ENCODE measurements at regions not wholly inside any gene's neighbourhood (a gene's known extent, or its start where the extent isn't known, plus 50 kb on each side); places are given as distances from the start of the nearest gene placed in this dataset.

DNA sequence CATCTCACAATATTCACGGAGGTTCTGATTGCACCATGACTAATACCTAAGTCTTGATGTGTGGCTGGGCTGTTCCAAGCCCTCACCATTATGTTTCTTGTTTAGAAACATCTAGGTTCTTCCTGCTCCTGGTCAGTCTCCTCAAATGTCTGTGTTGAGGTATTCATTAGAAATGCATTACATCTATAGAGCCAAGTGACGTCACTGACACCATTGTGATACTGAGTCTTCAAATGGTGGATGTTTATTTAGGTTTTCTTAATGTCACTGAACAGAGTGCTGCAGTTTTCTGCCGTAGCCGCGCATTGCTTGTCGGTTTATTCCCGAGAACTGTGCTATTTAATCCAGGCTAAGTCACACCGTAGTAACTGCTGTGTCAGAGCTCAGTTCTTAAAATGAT is 142.4 kb upstream of the SPACA7 start:
- Histone ChIP-seq H3K9me3 (ENCODE audit: insufficient read depth, low read depth, low read length) (peaks cover 8% of the 10 kb centered on the region; the same call in 1 of the 2 replicates), H3K4me3 (ENCODE audit: low read length) (no peak overlapping the region), H3K9ac (ENCODE audit: low read depth, low read length) (no peak overlapping the region), H3K27ac (ENCODE audit: low read length) (no peak overlapping the region), H3K4me1 (ENCODE audit: insufficient read depth, low read length) (0 out of 2 replicates have a peak, but pooled peaks cover 2% of the 10 kb centered on the region), H3K36me3 (ENCODE audit: insufficient read depth, low read depth, low read length) (no peaks in the 10 kb centered on the region), H3K27me3 (ENCODE audit: insufficient read depth, low read length) (peaks cover 13% of the 10 kb centered on the region)

DNA sequence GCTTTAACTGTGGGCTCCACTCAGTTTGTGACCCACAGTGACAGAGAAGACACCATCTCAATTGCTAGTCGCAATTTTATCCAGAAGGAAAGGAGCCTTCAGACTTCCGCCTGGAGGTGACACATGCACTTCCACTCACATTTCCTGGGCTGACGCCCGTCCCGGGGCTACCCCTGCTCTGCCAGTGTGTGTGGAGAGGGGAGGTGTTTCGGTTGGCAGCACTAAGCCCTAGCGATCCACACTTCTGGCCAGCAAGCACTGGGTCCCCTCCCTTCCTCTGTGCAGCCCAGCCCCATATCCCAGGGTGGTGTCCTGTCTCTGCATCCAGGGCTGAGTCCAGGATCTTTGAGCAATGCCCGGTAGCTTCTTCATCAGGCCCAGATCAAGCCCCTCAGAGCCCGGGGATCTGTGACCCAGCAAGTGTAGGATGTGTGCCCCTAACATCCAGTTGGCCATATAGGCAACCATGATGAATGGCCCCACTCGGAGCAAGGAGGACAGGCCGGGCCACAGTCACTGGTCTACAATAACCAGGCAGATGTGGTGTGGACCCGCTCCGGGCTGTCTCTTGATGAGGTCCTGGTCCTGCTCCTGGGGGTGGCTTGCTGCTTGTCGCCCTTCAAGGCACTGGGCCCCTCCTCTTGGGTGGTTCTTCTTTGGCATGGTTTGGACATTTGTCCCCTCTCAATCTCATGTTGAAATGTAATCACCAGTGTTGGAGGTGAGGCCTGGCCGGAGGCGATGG is 141.9 kb upstream of the SPACA7 start:
- H3K9ac ChIP-seq (ENCODE audit: low read depth, low read length): no peak overlapping the region
- no peaks in the 10 kb centered on the region for H3K36me3 ChIP-seq (ENCODE audit: insufficient read depth, low read depth, low read length)
- no peak overlapping the region for H3K4me3 ChIP-seq (ENCODE audit: low read length)
- H3K9me3 ChIP-seq (ENCODE audit: insufficient read depth, low read depth, low read length): peaks cover 8% of the 10 kb centered on the region; the same call in 1 of the 2 replicates
- H3K4me1 ChIP-seq (ENCODE audit: insufficient read depth, low read length): 0 out of 2 replicates have a peak, but pooled peaks cover 2% of the 10 kb centered on the region
- peaks cover 13% of the 10 kb centered on the region for H3K27me3 ChIP-seq (ENCODE audit: insufficient read depth, low read length)
- no peak overlapping the region for H3K27ac ChIP-seq (ENCODE audit: low read length)

DNA sequence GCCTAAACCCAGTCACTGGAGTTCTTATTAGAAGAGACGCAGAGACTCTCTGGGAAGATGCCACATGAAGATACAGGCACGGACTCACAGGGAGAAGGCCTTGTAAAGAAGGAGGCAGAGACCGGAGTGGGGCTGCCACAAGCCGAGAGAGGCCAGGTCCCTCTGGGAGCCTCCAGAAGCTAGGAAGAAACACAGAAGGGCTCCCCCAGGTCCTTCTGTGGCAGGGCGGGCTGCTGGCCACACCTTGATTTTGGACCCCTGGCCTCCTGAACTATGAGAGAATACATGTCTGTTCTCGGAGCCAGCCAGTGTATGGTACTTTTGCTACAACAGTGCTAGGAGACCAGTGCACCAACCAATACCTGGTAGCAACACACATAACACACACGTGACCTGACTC is 140.1 kb upstream of the SPACA7 start:
- Histone ChIP-seq H3K9me3 (ENCODE audit: insufficient read depth, low read depth, low read length) (peaks cover 8% of the 10 kb centered on the region; the same call in 1 of the 2 replicates), H3K27me3 (ENCODE audit: insufficient read depth, low read length) (peaks cover 4% of the 10 kb centered on the region), H3K4me1 (ENCODE audit: insufficient read depth, low read length) (0 out of 2 replicates have a peak, but pooled peaks cover 2% of the 10 kb centered on the region), H3K4me3 (ENCODE audit: low read length) (no peak overlapping the region), H3K36me3 (ENCODE audit: insufficient read depth, low read depth, low read length) (no peaks in the 10 kb centered on the region), H3K27ac (ENCODE audit: low read length) (no peak overlapping the region), H3K9ac (ENCODE audit: low read depth, low read length) (no peak overlapping the region)

DNA sequence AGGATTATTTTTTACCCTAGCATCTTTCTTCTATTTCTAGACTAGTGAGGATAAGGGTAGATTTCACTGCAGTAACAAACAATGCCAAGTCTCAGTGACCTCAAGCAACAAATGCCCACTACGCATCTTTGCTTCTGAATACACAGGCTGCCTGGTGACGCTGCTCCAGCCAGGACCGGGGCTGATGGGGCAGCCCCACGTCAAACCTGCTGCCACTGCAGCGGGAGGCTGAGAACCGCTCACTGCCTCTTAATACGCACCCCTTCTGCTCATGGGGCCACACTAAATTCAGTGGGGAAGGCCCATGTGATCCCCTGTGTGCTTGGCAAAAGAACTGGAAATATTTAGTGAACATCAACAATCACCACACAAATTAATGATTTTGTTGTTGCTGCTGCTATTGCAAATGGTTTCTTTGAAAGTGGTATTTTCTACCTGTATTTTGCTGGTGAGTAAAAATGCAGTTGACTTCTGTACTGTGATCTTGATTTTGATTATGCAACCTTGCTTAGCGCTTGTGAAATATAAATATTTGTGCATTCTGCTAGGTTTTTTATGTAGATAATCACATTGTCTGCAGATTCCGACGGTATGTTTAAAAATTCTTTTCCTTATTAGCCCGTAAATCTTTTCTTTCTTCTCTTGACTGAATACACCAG is 139.5 kb upstream of the SPACA7 start:
- no peak overlapping the region for H3K9ac ChIP-seq (ENCODE audit: low read depth, low read length)
- H3K9me3 ChIP-seq (ENCODE audit: insufficient read depth, low read depth, low read length): peaks cover 8% of the 10 kb centered on the region; the same call in 1 of the 2 replicates
- no peak overlapping the region for H3K4me3 ChIP-seq (ENCODE audit: low read length)
- H3K27me3 ChIP-seq (ENCODE audit: insufficient read depth, low read length): no peaks in the 10 kb centered on the region; the same call in 1 of the 2 replicates
- no peak overlapping the region for H3K27ac ChIP-seq (ENCODE audit: low read length)
- no peaks in the 10 kb centered on the region for H3K36me3 ChIP-seq (ENCODE audit: insufficient read depth, low read depth, low read length)
- 0 out of 2 replicates have a peak, but pooled peaks cover 2% of the 10 kb centered on the region for H3K4me1 ChIP-seq (ENCODE audit: insufficient read depth, low read length)

DNA sequence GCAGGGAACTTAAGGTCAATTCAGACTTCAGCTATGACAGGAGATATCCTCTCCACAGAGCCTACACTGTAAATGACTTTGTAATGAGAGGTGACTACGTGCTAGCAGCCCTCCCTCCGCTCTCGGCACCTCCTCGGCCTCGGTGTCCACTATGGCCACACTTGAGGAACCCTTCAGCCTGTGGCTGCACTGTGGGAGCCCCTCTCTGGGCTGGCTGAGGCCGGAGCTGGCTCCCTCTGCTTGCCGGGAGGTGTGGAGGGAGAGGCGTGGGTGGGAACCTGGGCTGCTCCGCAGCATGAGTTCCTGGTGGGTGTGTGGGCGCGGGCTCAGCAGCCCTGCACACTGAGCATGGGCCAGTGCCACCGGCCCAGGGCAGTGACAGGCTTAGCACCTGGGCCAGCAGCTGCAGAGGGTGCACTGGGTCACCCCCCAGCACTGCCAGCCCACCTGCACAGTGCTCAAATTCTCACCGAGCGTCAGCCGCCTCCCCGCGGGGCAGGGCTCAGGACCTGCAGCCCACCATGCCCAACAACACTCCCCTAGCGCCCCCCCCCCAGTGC is 137.6 kb upstream of the SPACA7 start:
- Histone ChIP-seq H3K27me3 (ENCODE audit: insufficient read depth, low read length) (no peaks in the 10 kb centered on the region; the same call in 1 of the 2 replicates), H3K9ac (ENCODE audit: low read depth, low read length) (no peak overlapping the region), H3K27ac (ENCODE audit: low read length) (no peak overlapping the region), H3K4me1 (ENCODE audit: insufficient read depth, low read length) (no peaks in the 10 kb centered on the region), H3K9me3 (ENCODE audit: insufficient read depth, low read depth, low read length) (peaks cover 8% of the 10 kb centered on the region; the same call in 1 of the 2 replicates), H3K4me3 (ENCODE audit: low read length) (no peak overlapping the region), H3K36me3 (ENCODE audit: insufficient read depth, low read depth, low read length) (no peaks in the 10 kb centered on the region)

DNA sequence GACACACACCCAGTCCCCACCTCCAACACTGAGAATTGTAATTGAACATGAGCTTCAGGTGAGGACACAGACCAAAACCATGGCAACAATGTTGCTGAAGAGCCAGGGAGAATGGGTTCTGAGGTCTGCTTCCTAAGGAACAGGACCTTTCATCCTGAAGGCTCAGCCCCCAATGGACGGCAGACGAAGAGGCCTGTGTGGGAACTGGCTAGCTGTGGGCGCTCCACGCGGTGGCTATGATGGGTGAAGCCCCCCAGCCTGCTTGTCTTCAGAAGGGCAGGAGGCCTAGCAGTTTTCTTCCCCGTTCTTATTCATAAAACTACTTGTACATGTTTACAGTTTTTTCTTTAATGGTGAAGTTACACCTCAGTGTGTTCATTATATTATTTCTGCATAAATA is 136.1 kb upstream of the SPACA7 start:
- H3K27me3 ChIP-seq (ENCODE audit: insufficient read depth, low read length): no peaks in the 10 kb centered on the region; the same call in 1 of the 2 replicates

DNA sequence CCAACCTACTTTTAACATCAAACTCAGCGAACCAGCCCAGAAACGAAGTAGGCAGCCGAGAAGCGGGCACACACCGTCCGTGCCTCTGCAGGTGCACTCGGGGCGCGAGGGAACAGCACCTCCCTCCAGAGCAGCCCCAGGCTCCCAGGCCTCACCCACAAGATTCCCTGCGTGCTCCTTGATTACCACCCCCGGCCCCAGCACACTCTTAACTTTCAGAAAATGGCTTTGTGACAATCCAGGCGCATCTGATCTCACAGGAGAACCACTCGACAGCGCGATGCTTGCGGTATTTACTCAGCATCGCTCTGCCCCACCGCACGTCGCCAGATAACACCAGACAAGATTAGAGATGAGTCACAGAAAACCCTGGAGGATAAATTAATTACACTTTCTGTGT is 134.9 kb upstream of the SPACA7 start:
- no peaks in the 10 kb centered on the region for H3K4me1 ChIP-seq (ENCODE audit: insufficient read depth, low read length)
- H3K9ac ChIP-seq (ENCODE audit: low read depth, low read length): no peak overlapping the region
- H3K4me3 ChIP-seq (ENCODE audit: low read length): no peak overlapping the region
- no peaks in the 10 kb centered on the region for H3K27me3 ChIP-seq (ENCODE audit: insufficient read depth, low read length)
- H3K36me3 ChIP-seq (ENCODE audit: insufficient read depth, low read depth, low read length): no peaks in the 10 kb centered on the region
- peaks cover 8% of the 10 kb centered on the region; the same call in 1 of the 2 replicates for H3K9me3 ChIP-seq (ENCODE audit: insufficient read depth, low read depth, low read length)
- no peak overlapping the region for H3K27ac ChIP-seq (ENCODE audit: low read length)

More for the DNA sequence above, 136.1 kb upstream of the SPACA7 start:
- H3K4me1 ChIP-seq (ENCODE audit: insufficient read depth, low read length): no peaks in the 10 kb centered on the region
- H3K9ac ChIP-seq (ENCODE audit: low read depth, low read length): no peak overlapping the region
- H3K4me3 ChIP-seq (ENCODE audit: low read length): no peak overlapping the region
- no peaks in the 10 kb centered on the region for H3K36me3 ChIP-seq (ENCODE audit: insufficient read depth, low read depth, low read length)
- peaks cover 8% of the 10 kb centered on the region; the same call in 1 of the 2 replicates for H3K9me3 ChIP-seq (ENCODE audit: insufficient read depth, low read depth, low read length)
- no peak overlapping the region for H3K27ac ChIP-seq (ENCODE audit: low read length)

DNA sequence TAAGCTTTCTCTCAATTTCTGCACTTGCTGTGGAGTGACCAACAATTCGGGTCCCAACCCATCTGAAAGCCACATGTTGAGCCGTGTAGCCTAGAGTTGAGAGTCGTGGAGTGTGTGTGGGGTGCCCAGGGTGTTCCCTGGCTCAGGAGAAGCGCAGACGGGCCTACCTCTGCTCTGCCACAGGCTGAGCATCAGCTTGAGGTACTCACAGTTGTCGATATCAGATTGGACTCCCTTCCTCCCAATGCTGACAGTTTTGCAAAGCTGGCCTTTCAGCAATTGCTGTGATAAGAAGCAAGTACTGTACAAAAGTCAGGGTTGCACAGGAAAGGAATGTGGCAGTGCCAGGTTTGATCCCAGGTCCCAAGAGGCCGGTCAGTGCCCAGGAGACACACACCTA is 133.4 kb upstream of the SPACA7 start:
- H3K27me3 ChIP-seq (ENCODE audit: insufficient read depth, low read length): no peaks in the 10 kb centered on the region
- no peaks in the 10 kb centered on the region for H3K4me1 ChIP-seq (ENCODE audit: insufficient read depth, low read length)
- no peak overlapping the region for H3K4me3 ChIP-seq (ENCODE audit: low read length)
- H3K27ac ChIP-seq (ENCODE audit: low read length): no peak overlapping the region
- no peaks in the 10 kb centered on the region for H3K36me3 ChIP-seq (ENCODE audit: insufficient read depth, low read depth, low read length)
- H3K9ac ChIP-seq (ENCODE audit: low read depth, low read length): no peak overlapping the region
- peaks cover 7% of the 10 kb centered on the region; the same call in 1 of the 2 replicates for H3K9me3 ChIP-seq (ENCODE audit: insufficient read depth, low read depth, low read length)

DNA sequence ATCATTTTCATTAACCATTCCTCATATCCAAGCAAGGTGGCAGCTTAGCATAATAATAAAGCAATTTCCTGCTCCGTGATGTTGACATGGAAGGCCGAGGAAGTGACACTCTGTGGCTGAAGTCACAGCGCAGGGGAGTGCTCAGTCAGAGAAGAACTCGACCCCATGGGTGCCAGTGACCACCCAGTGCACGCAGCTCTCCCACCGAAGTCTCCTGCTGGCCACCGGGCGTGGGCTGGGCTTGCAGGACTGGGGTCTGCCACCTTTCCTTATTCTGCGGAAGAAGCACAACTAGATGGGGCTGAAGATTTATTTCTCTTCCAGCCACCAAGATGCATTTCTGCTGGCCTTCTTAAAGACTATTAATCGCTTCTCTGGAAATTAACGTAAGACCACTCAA is 132.1 kb upstream of the SPACA7 start:
- H3K9me3 ChIP-seq (ENCODE audit: insufficient read depth, low read depth, low read length): no peaks in the 10 kb centered on the region
- H3K4me1 ChIP-seq (ENCODE audit: insufficient read depth, low read length): no peaks in the 10 kb centered on the region
- no peak overlapping the region for H3K9ac ChIP-seq (ENCODE audit: low read depth, low read length)
- no peak overlapping the region for H3K27ac ChIP-seq (ENCODE audit: low read length)
- H3K4me3 ChIP-seq (ENCODE audit: low read length): no peak overlapping the region
- H3K27me3 ChIP-seq (ENCODE audit: insufficient read depth, low read length): no peaks in the 10 kb centered on the region
- no peaks in the 10 kb centered on the region for H3K36me3 ChIP-seq (ENCODE audit: insufficient read depth, low read depth, low read length)

DNA sequence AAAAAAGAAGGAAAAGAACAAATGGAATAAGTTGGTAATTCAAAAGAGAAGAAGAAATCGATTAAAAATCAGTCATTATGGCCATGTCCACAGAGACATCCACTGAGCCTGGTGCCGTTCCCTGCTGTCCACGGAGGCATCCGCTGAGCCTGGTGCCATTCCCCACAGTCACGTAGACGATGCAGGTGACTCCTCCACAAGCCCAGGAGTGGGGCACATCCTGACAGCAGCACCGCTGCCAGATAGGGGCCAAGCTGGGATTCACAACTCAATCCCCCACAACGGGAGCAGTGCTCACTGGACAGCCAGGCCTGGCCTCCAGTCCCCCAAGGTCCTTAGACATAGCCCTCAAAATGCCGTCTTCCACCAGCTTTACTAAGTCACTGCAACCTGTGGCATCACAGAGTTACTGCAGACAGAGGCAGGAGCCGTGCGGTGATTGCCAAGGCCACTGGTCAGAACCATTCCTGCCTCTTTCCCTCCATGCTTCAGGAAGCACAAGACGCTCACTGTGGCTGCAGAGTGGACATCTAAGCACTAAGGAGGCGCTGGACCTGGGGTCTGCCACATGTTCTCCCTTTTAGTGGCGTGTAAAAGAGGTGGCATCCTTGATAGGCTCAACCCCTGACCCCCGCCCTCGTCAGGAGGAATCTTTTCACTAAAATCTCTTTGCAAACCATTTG is 131.5 kb upstream of the SPACA7 start:
- H3K4me1 ChIP-seq (ENCODE audit: insufficient read depth, low read length): no peaks in the 10 kb centered on the region
- H3K27ac ChIP-seq (ENCODE audit: low read length): no peak overlapping the region
- no peaks in the 10 kb centered on the region for H3K9me3 ChIP-seq (ENCODE audit: insufficient read depth, low read depth, low read length)
- H3K27me3 ChIP-seq (ENCODE audit: insufficient read depth, low read length): no peaks in the 10 kb centered on the region
- H3K9ac ChIP-seq (ENCODE audit: low read depth, low read length): no peak overlapping the region
- H3K36me3 ChIP-seq (ENCODE audit: insufficient read depth, low read depth, low read length): no peaks in the 10 kb centered on the region
- H3K4me3 ChIP-seq (ENCODE audit: low read length): no peak overlapping the region

DNA sequence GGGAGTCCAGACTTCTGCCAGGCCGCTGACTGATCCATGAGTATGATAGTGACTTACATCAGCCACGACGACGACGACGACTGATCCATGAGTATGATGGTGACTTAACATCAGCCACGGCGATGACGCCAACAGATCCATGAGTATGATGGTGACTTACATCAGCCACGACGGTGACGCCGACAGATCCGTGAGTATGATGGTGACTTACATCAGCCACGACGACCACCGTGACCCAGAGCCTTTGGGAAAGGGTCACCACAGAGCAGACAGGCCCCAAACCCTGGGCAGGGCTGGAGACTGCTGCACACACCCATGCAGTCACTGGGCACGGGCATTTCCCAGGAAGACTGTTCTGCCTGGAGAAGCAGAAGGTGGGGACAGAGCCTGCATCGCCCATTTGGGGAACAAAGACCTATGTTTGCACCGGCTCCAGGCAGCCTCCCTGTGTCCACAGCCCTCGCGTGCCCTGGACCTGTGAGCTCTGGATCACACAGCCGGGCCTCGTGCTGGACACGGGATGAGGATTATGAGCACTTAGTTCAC is 130.9 kb upstream of the SPACA7 start:
- Histone ChIP-seq H3K27me3 (ENCODE audit: insufficient read depth, low read length) (no peaks in the 10 kb centered on the region), H3K4me3 (ENCODE audit: low read length) (no peak overlapping the region), H3K9me3 (ENCODE audit: insufficient read depth, low read depth, low read length) (no peaks in the 10 kb centered on the region), H3K36me3 (ENCODE audit: insufficient read depth, low read depth, low read length) (no peaks in the 10 kb centered on the region), H3K9ac (ENCODE audit: low read depth, low read length) (no peak overlapping the region), H3K27ac (ENCODE audit: low read length) (no peak overlapping the region), H3K4me1 (ENCODE audit: insufficient read depth, low read length) (no peaks in the 10 kb centered on the region)
